Neural cell (in vitro differentiated cells): ENCODE measurements at regions not wholly inside any gene's neighbourhood (a gene's known extent, or its start where the extent isn't known, plus 50 kb on each side); places are given as distances from the start of the nearest gene placed in this dataset.

Experiments
- EP300 ChIP-seq: fragments of 450-650 bp; conservative IDR thresholded peaks from 2 replicates; pipeline ENCODE4 v1.6.1; 2014; ENCODE audit warnings: antibody characterized with exemption, mild to moderate bottlenecking, moderate library complexity; ENCODE audit not compliant: poor library complexity, severe bottlenecking
- MXI1 ChIP-seq: fragments of 450-650 bp; conservative IDR thresholded peaks from 2 replicates; pipeline ENCODE4 v1.6.1; 2014; ENCODE audit warnings: antibody characterized with exemption, mild to moderate bottlenecking; ENCODE audit not compliant: poor library complexity, severe bottlenecking
- POLR2AphosphoS5 ChIP-seq: IDR thresholded peaks from 2 replicates; pipeline ENCODE4 v1.6.1; 2012
- RAD21 ChIP-seq: fragments of 450-650 bp; conservative IDR thresholded peaks from 2 replicates; pipeline ENCODE4 v1.6.1; 2014; ENCODE audit warnings: antibody characterized with exemption, mild to moderate bottlenecking, moderate library complexity
- TF ChIP-seq, protein P1 (sequence below): fragments of 450-650 bp; IDR thresholded peaks from 2 replicates; pipeline ENCODE4 v1.5.1; 2014; ENCODE audit warnings: antibody characterized with exemption, mild to moderate bottlenecking, moderate library complexity; ENCODE audit not compliant: poor library complexity, severe bottlenecking

DNA sequence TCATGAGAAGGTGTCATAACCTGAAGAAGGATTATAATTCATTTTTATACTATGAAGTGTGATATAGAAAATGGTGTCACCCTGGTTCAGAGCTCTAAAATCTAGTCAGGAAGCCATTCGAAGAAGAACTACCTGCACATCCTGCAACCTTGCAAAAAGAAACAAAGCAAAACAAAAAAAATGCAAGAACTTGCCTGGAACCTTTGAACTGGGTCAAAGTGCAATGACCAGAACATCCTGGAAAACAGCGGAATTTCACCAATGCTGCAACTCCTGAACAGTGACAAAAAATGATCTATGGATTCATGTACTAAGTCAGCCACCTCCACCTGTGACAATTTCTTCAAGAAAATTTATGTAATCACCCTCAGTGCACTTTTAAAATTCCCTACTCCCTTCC is 1083.3 kb upstream of the GYPC start:
- TF ChIP-seq, protein P1, sequence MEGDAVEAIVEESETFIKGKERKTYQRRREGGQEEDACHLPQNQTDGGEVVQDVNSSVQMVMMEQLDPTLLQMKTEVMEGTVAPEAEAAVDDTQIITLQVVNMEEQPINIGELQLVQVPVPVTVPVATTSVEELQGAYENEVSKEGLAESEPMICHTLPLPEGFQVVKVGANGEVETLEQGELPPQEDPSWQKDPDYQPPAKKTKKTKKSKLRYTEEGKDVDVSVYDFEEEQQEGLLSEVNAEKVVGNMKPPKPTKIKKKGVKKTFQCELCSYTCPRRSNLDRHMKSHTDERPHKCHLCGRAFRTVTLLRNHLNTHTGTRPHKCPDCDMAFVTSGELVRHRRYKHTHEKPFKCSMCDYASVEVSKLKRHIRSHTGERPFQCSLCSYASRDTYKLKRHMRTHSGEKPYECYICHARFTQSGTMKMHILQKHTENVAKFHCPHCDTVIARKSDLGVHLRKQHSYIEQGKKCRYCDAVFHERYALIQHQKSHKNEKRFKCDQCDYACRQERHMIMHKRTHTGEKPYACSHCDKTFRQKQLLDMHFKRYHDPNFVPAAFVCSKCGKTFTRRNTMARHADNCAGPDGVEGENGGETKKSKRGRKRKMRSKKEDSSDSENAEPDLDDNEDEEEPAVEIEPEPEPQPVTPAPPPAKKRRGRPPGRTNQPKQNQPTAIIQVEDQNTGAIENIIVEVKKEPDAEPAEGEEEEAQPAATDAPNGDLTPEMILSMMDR: no peak
- TF ChIP-seq POLR2AphosphoS5 (no peak), EP300 (no peak), MXI1 (no peak), RAD21 (no peak)
